Hematopoietic multipotent progenitor cell treated with erythropoietin and hydrocortisone succinate and interleukin-3 and kit ligand, for 6 days (in vitro differentiated cells): ENCODE measurements at regions not wholly inside any gene's neighbourhood (a gene's known extent, or its start where the extent isn't known, plus 50 kb on each side); places are given as distances from the start of the nearest gene placed in this dataset.
"Not testable (repeated sequence)": the region's sequence is repeated elsewhere in the genome, so short reads cannot be mapped to it uniquely, and the experiment has no call there.

ENCODE experiments used
- DNase-seq: peaks from one replicate; pipeline ENCODE4 v3.0.0-alpha.2; 2015

DNA sequence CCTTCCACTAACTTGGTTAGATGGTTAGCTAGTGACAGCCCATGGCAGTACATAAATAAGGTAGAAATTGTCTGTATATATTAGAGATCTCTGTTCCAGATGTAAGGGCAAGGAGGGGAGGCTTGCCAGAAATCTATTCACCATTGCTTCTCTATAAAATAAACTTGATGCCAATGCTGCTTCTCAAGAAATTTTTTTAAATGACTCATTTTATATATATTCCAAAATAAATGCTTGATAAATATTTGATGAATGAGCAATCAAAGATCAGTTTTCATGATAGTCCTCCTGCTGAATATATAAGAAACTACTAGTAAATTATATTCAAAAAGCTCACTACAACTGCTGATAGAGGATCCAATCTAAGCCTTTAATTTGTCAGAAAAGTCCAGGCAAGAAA lies 710.6 kb upstream of the CCDC179 start:
- no peak for DNase-seq

DNA sequence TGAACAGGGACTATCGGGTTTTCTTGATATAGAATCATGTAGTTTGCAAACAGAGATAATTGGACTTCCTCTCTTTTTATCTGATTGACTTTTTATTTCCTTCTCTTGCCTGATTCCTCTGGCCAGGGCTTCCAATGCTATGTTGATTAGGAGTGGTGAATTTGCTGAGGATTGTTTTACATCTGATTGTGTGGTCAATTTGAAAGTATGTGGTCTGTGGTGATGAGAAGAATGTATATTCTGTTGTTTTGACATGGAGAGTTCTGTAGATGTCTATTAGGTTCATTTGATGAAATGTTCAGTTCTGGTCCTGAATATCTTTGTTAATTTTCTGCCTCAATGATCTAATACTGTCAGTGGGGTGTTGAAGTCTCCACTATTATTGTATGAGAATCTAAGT lies 713.2 kb upstream of the CCDC179 start:
- no peak for DNase-seq

DNA sequence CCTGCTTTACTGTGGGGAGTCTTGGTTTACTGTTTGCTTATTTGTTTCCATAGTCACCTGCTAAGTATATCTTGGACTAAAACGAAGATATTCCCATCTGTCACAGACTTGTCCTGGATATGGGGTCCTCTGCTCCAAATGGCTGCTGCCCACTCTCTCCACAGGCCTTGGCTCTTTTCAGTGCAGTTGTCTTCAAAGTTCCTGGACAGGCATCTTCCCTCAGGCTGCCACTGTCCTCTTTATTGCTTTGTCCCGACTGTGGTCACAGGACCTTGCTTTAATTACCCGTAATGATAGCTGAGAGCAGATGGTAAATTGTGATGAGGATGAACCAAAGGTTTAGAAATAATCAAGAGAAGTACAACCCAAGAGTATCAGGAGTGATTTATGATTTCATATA lies 713.9 kb upstream of the CCDC179 start:
- no peak for DNase-seq

DNA sequence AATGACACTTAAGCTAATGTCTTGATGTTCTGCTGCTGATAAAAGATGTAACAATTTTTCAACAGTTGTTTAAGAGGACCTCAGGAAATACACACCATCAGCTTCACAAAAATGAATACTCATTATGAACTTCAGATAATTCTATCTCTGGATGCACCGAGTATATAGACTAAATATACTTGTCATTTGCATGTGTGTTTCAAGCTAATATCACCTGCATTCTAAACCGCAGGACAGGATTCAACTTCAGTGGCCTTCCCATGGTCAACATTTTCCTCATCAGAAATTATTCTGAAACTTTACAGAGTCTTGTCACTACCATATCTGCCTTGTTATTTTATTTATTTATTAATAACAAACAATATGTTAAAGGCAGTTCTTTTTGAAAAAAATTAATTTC lies 717.0 kb upstream of the CCDC179 start:
- DNase-seq: no peak

DNA sequence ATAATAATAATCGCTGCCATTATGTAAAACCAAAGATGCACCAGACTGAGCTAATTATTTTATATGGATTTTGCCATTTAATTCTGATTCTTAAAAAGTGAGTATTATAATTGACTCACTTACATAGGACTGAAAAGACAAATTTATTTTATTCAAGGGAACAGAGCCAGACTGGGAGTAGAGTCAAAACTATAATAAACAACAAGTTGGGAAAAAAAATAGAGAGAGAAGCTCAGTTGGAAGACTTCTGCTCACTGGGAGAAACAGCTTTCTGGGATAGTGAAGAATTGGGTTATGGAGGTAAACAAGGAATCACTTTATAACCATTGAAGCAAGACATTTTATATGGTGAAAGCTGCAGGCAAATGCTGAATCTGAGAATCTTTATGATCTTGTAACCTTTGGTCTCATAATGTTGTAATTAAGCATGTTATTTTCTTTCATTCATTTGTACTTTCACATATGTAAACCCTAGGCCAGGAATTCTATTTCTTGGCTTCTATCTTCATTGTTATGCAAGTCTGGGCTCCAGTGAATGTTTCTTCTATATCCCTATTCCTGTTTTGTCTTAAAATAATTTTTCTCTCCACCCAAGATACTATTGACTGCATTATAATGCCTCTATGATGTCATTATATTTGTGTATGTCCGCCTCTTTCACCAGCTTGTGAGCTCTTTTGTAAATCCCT lies 725.3 kb upstream of the CCDC179 start:
- no peak for DNase-seq

DNA sequence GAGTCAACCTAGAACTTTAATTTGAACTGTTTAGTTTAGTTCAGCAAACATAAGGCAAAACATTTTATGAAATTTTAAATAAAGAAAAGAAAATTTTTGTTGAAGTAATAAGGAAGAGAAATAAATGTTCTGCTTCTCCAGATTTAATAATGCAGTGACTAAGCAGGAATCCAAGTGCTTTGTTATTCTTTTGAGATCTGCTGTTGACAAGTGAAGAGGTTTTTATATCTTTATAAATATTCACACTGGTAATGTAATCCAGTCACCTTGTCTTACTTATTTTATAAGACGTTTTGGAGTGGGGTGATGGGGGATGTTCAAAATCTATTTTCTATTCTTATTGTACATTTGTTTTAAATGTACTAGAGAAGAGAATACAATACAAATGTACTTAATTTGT lies 725.9 kb upstream of the CCDC179 start:
- DNase-seq: no peak

DNA sequence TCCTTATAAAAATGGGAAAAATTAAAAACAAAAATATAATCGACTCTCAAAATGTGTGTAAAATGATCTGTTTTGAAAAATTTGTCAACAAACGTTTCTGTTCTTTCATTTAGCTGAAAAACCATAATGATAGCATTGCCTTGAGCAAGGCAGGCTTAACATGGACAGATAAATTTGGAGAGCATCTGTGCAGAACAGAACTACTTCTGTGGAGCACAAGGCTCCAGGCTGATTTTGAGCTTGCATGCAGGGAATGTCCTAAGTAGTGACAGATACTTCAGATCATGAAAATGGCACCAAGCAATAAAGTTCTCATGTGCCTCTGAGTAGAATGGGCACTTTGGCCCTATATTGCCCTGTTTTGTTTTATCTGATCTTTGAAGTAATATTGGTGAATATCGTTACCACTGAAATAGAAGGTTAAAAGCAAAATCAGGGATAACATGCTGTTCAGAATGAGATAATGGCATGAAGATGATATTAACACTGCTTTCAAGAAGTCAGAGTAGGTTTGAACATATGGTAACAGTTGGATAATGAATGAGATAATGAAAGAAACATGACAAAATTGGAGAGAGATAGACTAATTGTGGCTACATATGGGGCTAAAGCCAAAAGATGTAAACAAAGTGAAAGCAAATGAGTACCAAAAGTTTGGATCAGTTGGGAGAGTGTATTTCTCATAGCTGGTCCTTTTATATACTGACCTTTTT lies 730.5 kb upstream of the CCDC179 start:
- no peak for DNase-seq

DNA sequence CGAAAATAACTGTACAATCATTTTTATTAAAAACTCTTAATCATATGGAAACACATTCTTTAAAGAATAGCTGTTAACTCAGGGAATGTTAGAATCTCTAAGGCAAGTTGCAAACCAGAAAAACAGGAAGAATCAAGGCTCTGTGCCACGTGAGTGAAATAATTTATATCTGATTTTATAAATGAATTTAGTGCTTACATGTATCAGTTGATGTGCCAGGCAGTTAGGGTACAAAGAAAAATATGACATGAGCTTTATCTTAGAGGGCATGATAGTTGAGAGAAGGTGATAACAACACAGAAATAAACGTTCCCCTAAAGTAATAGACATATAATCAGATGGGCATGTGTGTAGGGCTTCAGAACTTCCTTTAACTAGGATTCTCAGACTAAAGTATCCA lies 734.5 kb upstream of the CCDC179 start:
- no peak for DNase-seq

DNA sequence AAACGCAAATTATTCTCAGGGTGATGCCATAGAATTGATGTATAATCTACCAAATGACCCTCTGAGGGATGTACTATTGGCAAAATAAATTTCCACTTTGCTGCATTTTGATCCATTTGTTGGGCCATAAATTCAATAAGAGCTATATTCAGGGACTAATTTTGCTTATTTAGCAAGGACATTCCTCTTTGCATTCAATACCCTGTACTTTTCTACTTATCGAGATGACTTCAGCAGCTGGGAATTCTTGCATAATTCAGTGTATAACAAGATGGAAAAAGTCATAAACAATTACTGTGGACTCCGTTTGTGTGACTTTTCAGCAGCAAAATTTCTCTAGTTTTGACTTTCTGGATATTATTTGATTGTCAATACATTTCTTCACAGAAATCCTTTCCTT lies 744.7 kb upstream of the CCDC179 start:
- no peak for DNase-seq

DNA sequence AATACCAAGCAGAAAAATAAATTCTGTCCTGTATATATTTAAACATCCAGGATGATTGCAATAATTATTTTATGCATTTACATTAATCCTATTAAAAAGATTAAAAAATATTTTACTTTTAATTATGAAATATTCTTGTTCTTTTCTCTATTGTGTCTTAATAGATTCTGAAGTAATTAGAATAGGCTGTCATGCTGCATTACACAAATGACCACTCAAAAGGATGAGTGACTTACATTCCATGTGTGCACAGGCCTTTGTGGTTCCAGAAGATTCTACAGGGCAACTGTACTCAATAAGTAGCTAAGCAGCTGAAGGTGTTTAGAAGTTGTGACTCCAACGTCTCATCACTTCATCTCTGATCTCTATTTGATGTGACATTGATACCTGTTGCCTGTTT lies 745.9 kb upstream of the CCDC179 start:
- DNase-seq: no peak

DNA sequence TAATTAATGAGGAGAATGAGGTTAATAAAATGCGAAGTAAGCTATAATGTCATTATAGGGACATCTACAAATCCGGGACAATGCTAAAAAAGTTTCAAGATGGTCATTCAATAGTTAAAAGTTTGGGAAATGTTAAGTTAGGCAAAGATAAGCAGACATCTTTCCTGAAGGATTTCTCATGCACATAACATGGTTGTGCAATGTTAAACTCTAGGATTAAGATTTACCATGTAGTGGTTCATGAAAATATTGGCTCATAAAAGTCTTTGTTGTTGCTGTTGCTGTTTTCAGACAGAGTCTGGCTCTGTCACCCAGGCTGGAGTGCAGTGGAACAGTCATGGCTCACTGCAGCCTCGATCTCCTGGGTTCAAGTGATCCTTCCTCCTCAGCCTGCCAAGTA lies 751.5 kb upstream of the CCDC179 start:
- DNase-seq: no peak

DNA sequence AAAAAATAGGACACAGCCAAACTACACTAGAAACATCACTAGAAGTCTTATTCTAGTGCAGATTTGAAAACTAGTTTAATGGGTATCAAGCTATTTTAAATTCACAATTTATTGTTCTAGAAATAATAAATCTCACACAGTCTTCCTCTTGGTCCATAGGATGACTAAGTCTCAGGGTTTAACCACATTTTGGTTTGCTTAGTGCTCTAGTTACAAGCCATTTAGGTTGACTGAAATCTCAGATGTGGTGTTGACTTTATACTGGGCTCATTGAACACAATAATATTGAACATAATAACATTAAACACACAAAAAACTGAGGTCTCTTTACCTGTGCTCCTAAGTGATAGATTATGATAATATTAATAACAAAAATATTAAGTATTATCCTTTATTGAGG lies 760.3 kb upstream of the CCDC179 start:
- DNase-seq: no peak

DNA sequence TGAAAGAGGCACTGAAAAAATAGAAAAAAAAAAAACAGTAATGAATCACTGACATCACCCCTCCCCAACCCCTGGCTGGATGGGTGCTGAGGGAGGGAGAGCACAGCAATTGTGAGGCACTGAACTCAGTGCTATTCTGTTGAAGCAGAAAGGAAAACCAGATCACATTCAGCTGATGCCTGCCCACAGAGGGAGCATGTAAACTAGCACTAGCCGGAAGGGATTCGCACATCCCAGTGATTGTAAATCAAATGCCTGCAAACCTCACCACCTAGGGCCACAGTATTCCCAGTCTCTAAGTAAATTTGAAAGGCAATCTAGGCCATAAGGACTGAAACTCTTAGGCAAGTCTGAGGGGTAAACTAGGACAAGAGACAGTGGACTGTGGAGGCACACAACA lies 772.0 kb upstream of the CCDC179 start:
- no peak for DNase-seq

DNA sequence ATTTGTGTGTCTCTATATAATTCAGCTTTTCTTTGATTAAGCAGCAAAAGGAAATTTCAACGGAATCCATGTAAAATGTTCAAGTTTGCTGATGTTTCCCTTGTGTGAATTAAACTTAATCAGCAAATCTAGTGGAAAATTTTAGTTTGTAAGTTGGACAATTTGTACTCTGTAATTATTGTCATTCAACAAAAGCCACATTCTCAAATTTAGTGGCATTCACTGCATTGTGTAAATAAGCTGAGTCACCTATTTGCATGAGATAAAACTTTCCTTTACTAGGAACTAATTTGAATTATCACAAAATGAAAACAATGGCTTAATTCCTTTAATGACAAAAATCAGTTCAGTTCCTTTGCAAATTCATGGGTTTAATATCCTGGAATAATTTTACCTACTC lies 784.2 kb upstream of the CCDC179 start:
- DNase-seq: no peak

DNA sequence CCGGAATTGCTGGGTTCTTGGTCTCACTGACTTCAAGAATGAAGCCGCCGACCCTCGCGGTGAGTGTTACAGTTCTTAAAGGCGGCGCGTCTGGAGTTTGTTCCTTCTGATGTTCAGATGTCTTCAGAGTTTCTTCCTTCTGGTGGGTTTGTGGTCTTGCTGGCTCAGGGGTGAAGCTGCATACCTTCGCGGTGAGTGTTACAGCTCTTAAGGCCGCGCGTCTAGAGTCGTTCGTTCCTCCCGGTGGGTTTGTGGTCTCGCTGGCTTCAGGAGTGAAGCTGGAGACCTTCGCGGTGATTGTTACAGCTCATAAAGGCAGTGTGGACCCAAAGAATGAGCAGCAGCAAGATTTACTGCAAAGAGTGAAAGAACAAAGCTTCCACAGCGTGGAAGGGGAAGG lies 792.1 kb upstream of the CCDC179 start:
- not testable (repeated sequence) for DNase-seq

DNA sequence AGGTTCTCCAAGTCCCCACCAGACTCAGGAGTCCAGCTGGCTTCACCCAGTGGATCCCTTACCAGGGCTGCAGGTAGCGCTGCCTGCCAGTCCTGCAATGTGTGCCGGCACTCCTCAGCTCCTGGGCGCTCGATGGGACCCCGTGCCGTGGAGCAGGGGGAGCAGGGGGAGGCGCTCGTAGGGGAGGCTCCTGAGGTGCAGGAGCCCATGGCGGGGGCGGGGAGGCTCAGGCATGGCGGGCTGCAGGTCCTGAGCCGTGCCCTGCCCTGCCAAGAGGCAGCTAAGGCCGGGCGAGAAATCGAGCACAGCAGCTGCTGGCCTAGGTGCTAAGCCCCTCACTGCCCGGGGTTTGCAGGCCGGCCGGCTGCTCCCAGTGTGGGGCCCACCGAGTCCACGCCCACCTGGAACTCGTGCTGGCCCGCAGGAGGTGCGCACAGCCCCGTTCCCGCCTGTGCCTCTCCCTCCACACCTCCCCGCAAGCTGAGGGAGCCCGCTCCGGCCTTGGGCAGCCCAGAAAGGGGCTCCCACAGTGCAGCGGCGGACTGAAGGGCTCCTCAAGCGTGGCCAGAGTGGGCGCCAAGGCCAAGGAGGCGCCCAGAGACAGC lies 792.9 kb upstream of the CCDC179 start:
- DNase-seq: no peak

DNA sequence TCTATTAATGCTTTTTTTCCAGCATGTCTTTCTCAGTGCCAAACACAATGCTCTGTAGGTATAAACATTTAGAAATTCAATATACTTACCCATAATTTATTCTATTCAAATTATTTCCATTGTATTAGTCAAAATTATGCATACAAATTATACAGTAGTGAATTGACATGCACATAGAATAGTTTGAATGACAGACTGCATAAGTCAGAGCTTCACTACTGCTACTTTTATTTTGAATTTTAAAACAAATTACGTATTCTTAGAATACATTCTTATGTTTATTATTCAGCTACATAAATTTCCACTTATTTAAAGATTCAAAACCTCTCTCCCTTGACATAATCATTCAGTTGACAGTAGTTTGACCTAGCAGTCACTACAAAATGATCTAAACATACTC lies 808.0 kb upstream of the CCDC179 start:
- no peak for DNase-seq

DNA sequence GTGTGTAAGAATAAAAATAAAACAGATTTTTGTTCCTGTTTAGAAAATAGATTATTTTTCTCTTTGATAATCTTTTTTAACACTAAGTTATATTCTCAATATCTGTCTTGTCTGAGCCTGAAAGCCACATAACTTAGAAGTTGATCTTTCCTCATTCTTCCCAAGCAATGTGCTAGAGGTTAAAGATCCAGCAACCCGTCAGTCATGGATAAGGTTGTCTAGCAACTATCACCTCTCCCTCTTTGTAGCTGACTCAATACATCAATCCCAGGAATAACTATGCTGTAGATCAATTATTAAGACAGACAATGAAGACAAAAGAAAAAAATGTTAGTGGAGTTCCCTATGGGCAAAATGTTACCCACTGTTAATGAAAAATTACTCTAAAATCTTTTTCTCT lies 813.1 kb upstream of the CCDC179 start:
- DNase-seq: no peak

DNA sequence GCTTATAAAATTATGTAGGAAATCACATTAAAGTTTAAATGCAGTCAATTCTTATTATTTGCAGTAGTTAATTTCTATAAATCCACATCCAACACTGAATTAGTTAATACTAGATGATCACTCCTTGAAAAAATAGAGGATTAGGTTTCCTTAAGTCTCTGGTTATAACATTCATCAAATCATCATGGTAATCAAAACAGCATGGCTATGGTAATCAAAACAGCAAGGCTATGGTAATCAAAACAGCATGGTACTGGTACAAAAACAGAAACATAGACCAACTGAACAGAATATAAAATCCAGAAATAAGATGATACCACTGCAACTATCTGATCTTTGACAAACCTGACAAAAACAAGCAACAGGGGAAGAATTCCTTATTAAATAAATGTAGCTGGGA lies 814.6 kb upstream of the CCDC179 start:
- DNase-seq: no peak

DNA sequence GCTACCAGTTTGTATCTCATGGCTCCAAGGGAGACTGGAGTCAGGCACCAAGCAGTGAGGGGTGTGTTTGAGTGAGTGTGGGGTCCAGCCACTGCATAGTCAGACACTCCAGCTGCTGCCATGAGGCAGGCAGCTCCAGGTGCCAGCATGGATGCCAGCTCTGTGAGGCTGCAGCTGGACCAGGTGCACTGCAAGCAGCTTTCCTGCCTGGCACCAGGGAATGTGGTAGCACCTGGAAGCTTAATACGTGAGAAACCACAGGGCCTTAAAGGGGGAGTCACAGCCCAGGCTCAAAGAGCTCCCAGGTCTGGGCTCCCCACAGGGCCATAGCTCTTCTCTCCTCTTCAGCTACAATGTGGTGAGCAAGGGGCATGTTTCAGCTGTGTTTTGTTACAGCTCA lies 817.8 kb upstream of the LUZP2 start:
- DNase-seq: no peak

DNA sequence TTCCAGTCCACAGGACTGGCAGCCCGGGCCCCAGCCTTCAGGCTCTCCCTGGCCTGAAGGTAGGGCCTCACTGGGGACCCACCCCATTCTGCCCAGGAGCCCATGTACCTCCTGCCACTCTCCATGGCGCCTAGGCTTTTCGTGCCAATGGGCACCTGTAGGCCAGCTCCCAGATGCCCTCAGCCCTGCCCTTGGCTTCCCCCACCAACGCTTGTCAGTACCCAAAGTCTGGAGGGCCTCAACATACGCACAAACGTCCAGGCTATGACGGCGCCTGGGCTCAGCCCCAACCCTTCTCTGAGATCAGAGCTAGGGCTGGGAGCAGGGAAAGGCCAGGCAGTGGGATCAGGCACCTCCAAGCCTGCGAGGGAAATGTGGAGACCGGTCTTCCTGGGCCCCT lies 816.9 kb upstream of the LUZP2 start:
- DNase-seq: no peak

DNA sequence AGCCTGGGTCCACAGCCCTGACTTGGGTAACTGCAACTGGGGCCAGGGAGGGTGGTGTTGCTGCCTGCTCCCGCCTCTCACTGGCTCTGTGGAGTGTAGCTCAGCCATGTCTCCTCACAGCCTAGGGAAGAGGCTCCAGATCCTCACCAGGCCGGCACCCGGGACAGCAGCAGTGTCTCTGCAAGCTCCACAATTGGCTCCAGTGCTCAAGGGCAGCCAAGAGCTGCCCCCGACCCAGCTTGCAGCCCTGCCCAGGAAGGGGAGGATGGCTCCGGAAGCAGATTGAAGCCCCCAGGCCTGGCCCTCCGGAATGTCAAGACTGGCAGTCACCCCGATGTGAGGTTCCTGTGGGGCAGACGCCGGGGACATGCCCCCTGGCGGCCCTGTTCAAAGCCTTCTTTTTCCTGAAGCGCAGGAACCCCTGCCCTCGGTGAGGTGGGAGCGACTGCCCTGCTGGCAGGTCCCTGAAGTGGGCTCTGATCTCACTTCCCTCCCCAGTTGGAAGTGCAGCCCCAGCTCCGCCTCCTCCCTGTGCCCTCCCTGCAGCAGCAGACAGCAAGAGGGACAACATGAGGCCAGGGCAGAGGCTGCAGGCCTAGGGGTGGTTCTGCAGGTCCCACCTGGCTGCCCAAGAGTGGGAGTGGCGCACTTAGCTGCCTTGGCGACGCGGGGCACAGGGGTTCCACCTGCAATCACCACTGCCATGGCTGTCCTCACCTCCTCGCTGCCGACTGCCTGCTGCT lies 816.2 kb upstream of the LUZP2 start:
- DNase-seq: no peak

DNA sequence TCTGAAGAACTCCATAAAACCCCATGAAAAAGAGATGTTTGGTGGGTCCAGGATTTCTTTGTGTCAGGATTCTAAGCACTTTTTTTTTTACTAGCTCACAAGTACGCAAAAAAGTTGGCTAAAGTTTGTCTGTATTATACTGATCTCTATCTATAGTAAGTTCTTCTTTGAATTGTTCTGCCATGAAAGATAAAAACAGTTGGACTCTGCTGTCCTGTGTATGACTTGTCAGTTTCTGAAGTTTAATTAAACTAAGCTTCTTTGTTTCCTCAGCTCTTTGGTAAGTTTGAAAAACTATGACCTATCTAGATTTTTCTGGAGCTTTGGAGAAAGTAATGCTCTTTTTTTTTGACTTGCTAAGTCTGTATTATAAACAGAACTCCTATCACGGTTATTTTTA lies 812.2 kb upstream of the LUZP2 start:
- peak; percentile 22 for DNase-seq

DNA sequence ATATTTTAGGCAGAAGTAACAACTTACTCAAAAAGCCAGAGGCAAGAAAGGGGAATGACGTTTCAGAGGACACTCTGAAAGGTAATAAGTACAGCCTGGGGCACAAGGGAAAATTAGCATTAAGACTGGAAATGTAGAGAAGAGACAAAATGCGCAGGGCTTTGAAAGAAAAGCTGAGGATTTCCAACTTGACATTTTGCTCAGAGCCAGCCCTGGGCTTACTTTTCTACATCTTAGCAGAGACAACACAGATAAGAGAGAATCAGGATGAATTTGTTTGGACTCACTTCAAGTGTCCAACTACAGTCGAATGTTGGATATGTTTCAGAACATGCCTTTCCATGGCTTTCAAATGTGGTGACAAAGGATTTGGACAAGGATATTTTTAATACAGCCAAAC lies 808.9 kb upstream of the LUZP2 start:
- no peak for DNase-seq
